ENCODE measurements at regions not wholly inside any gene's neighbourhood (a gene's known extent, or its start where the extent isn't known, plus 50 kb on each side); places are given as distances from the start of the nearest gene placed in this dataset.

GRCh38 chr4:100017637-100018310, 67.7 kb upstream of the H2AZ1 start:
- TF ChIP-seq CTCF (IDR thresholded peaks at IDR 0.05; ENCODE audit: insufficient read depth, low read depth, low read length) (no peak), EZH2 (IDR thresholded peaks at IDR 0.05; ENCODE audit: insufficient read depth, low read length) (no peak)
- no peak overlapping the region for H3K27ac Mint-ChIP-seq (ENCODE audit: unreplicated experiment)
- FAIRE-seq (no peak), DNase-seq (ENCODE audit: low read depth) (no peak)
- Histone ChIP-seq H4K20me1 (ENCODE audit: insufficient read depth, low read length) (no peaks in the 10 kb centered on the region), H3K9ac (ENCODE audit: low read length) (no peak overlapping the region), H3K36me3 (ENCODE audit: insufficient read depth, low read length) (no peaks in the 10 kb centered on the region), H2AFZ (ENCODE audit: low read depth, low read length) (no peak overlapping the region), H3K27me3 (ENCODE audit: insufficient read depth, low read length) (no peaks in the 10 kb centered on the region), H3K4me3 (ENCODE audit: insufficient read depth, low read depth, low read length) (no peak overlapping the region), H3K79me2 (ENCODE audit: insufficient read depth, low read length) (no peaks in the 10 kb centered on the region), H3K4me2 (ENCODE audit: low read length) (no peak overlapping the region), H3K27ac (ENCODE audit: low read depth, low read length) (no peak overlapping the region), H3K4me1 (ENCODE audit: insufficient read depth, low read length) (no peaks in the 10 kb centered on the region), H3K9me3 (ENCODE audit: insufficient read depth, low read depth, low read length) (no peaks in the 10 kb centered on the region)
- H3K9me3 Mint-ChIP-seq (ENCODE audit: unreplicated experiment) = peaks cover 5% of the 10 kb centered on the region
- no peaks in the 10 kb centered on the region for H3K4me1 Mint-ChIP-seq (ENCODE audit: low read depth, unreplicated experiment)
- H3K4me3 Mint-ChIP-seq (ENCODE audit: unreplicated experiment) = no peak overlapping the region
- H3K36me3 Mint-ChIP-seq (ENCODE audit: low read depth, unreplicated experiment) = no peaks in the 10 kb centered on the region
- H3K27me3 Mint-ChIP-seq (ENCODE audit: low read depth, unreplicated experiment) = no peaks in the 10 kb centered on the region

- Mint-ChIP-seq H3K4me1 (ENCODE audit: low read depth, unreplicated experiment) (no peaks in the 10 kb centered on the region), H3K27me3 (ENCODE audit: low read depth, unreplicated experiment) (no peaks in the 10 kb centered on the region), H3K9me3 (ENCODE audit: unreplicated experiment) (peaks cover 5% of the 10 kb centered on the region), H3K36me3 (ENCODE audit: low read depth, unreplicated experiment) (no peaks in the 10 kb centered on the region), H3K27ac (ENCODE audit: unreplicated experiment) (no peak overlapping the region), H3K4me3 (ENCODE audit: unreplicated experiment) (no peak overlapping the region)
- DNase-seq (ENCODE audit: low read depth) (no peak), FAIRE-seq (no peak)
- no peak for TF ChIP-seq CTCF (IDR thresholded peaks at IDR 0.05; ENCODE audit: insufficient read depth, low read depth, low read length)
- no peak for TF ChIP-seq EZH2 (IDR thresholded peaks at IDR 0.05; ENCODE audit: insufficient read depth, low read length)
- H3K36me3 ChIP-seq (ENCODE audit: insufficient read depth, low read length) = no peaks in the 10 kb centered on the region
- no peaks in the 10 kb centered on the region for H3K79me2 ChIP-seq (ENCODE audit: insufficient read depth, low read length)
- no peak overlapping the region for H3K4me3 ChIP-seq (ENCODE audit: insufficient read depth, low read depth, low read length)
- no peaks in the 10 kb centered on the region for H3K4me1 ChIP-seq (ENCODE audit: insufficient read depth, low read length)
- no peak overlapping the region for H3K4me2 ChIP-seq (ENCODE audit: low read length)
- no peaks in the 10 kb centered on the region for H3K9me3 ChIP-seq (ENCODE audit: insufficient read depth, low read depth, low read length)
- H3K27ac ChIP-seq (ENCODE audit: low read depth, low read length) = no peak overlapping the region
- H3K9ac ChIP-seq (ENCODE audit: low read length) = no peak overlapping the region
- no peak overlapping the region for H2AFZ ChIP-seq (ENCODE audit: low read depth, low read length)
- H3K27me3 ChIP-seq (ENCODE audit: insufficient read depth, low read length) = no peaks in the 10 kb centered on the region
- no peaks in the 10 kb centered on the region for H4K20me1 ChIP-seq (ENCODE audit: insufficient read depth, low read length)
These were observed 66.1 kb upstream of the H2AZ1 start for GRCh38 chr4:100016191-100016590.

GRCh38 chr4:100014616-100015015, 64.5 kb upstream of the H2AZ1 start:
- Histone ChIP-seq H3K79me2 (ENCODE audit: insufficient read depth, low read length) (no peaks in the 10 kb centered on the region), H3K9ac (ENCODE audit: low read length) (no peak overlapping the region), H3K4me3 (ENCODE audit: insufficient read depth, low read depth, low read length) (no peak overlapping the region), H3K27ac (ENCODE audit: low read depth, low read length) (no peak overlapping the region), H3K27me3 (ENCODE audit: insufficient read depth, low read length) (no peaks in the 10 kb centered on the region), H3K36me3 (ENCODE audit: insufficient read depth, low read length) (no peaks in the 10 kb centered on the region), H2AFZ (ENCODE audit: low read depth, low read length) (no peak overlapping the region), H3K4me2 (ENCODE audit: low read length) (no peak overlapping the region), H4K20me1 (ENCODE audit: insufficient read depth, low read length) (no peaks in the 10 kb centered on the region), H3K9me3 (ENCODE audit: insufficient read depth, low read depth, low read length) (no peaks in the 10 kb centered on the region), H3K4me1 (ENCODE audit: insufficient read depth, low read length) (no peaks in the 10 kb centered on the region)
- Mint-ChIP-seq H3K27ac (ENCODE audit: unreplicated experiment) (no peak overlapping the region), H3K4me1 (ENCODE audit: low read depth, unreplicated experiment) (no peaks in the 10 kb centered on the region), H3K27me3 (ENCODE audit: low read depth, unreplicated experiment) (no peaks in the 10 kb centered on the region), H3K36me3 (ENCODE audit: low read depth, unreplicated experiment) (no peaks in the 10 kb centered on the region), H3K9me3 (ENCODE audit: unreplicated experiment) (peaks cover under 1% of the 10 kb centered on the region), H3K4me3 (ENCODE audit: unreplicated experiment) (no peak overlapping the region)
- DNase-seq (ENCODE audit: low read depth) (no peak), FAIRE-seq (no peak)
- TF ChIP-seq CTCF (IDR thresholded peaks at IDR 0.05; ENCODE audit: insufficient read depth, low read depth, low read length) (no peak), EZH2 (IDR thresholded peaks at IDR 0.05; ENCODE audit: insufficient read depth, low read length) (no peak)

Data from astrocyte (in vitro differentiated cells and primary cell).